Uterus (tissue), 2 donors: ENCODE measurements at regions not wholly inside any gene's neighbourhood (a gene's known extent, or its start where the extent isn't known, plus 50 kb on each side); places are given as distances from the start of the nearest gene placed in this dataset.

Source experiments
- CTCF ChIP-seq, 4 experiments: fragments of 200-600 bp in 2 of 4; fragments of 450-650 bp in 2 of 4; sonication (generic) in 2 of 4; IDR thresholded peaks; one replicate each; pipeline ENCODE4 v1.5.1; 2016 to 2019; ENCODE audit warnings: antibody characterized with exemption in 4 of 4, mild to moderate bottlenecking in 2 of 4, moderate library complexity in 1 of 4
- POLR2A ChIP-seq, 2 donors: fragments of 450-650 bp; IDR thresholded peaks; one replicate each; pipeline ENCODE4 v1.6.1; 2016; ENCODE audit warnings: antibody characterized with exemption in 2 of 2, mild to moderate bottlenecking in 1 of 2, moderate library complexity in 1 of 2

GRCh38 chr7:26042237-26042636 lies 109.8 kb upstream of the NFE2L3 start:
- TF ChIP-seq CTCF (IDR thresholded peaks at IDR 0.05), result no peak
- TF ChIP-seq POLR2A (IDR thresholded peaks at IDR 0.05), result no peak
